ENCODE measurements at regions not wholly inside any gene's neighbourhood (a gene's known extent, or its start where the extent isn't known, plus 50 kb on each side); places are given as distances from the start of the nearest gene placed in this dataset.

DNA sequence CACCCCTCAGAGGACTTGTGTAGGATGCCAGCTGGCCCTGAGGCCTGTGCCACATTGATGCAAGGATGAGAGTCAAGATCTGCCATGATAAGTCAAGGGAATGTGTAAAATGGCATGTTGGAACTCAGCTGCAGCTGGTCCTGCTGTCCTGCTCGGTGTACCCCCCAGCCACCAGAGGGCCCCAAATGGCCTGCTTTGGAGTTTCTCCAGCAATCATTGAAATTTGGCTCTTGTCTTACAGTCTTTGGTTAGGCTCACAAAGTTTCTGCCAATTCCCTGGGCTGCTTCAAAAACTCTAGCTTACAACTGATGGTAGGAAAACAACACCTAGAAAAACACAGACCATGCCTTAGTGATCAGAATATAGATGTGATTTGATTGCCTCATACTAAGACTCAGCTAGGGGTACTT is 76.8 kb downstream of the HSD17B6 start:
- TF ChIP-seq ZNF274 (IDR thresholded peaks at IDR 0.05; ENCODE audit: low read depth, low read length), result no peak
- no peak for TF ChIP-seq SUZ12 (IDR thresholded peaks at IDR 0.05; ENCODE audit: extremely low read depth, insufficient read depth, insufficient read length)
- no peak for TF ChIP-seq YY1 (IDR thresholded peaks at IDR 0.05; ENCODE audit: insufficient read depth, insufficient read length)
